GOT3 (cell line): ENCODE measurements at regions not wholly inside any gene's neighbourhood (a gene's known extent, or its start where the extent isn't known, plus 50 kb on each side); places are given as distances from the start of the nearest gene placed in this dataset.

Source experiments
- DNase-seq: peaks from one replicate; lab custom pipeline; 2025; ENCODE audit warnings: mixed read lengths; lab: John Stamatoyannopoulos, UW

DNA sequence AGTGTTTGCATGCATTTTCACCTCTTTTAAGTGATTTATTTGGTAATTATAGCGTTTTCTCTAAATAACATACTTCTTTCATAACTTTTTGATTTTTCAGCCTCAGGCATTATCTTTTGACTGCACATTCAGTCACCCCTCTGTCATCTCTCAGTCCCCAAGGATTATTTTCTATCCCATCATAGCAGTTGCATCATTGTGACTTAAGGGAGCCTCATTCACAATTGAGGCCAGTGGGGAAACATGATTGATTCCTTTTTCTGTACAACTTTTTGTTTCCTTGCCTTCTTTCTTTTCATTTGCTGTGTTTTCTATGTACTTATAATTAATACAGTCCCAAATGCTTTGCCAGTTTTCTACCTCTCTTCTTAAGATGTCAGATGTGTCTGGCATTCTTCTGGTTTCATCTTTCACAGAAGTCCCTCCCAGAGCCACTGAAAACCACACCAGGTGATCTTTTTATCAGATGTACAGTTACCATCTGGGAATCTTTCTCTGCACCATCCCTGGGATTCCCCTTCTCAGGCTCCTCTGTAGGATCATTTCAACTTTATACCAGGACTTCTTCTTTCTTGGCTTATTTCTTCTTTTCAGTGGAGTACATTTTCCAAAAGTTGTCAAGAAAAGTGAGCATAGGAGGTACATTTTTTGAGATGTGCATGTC lies 151.4 kb downstream of the RAP2B start:
- DNase-seq: no peak

DNA sequence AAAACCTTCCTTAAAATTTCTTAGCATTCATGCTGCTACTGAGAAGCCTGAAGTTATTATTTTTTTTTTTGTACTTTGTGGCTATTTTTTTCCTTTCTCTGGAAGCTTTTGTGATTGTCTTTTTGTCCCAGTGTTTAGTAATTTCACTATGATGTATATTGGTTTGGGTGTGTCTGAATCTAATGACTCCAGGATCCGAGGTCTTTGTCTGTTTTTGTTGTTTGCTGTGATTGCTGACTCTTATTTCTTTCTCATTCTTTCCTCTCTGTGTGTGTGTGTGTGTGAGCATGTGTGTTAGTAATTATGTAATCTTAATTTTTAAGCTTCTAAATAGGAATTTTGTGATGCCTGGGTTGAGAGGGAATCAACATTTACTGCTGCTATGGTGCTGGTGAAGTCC lies 152.0 kb downstream of the RAP2B start:
- no peak for DNase-seq

DNA sequence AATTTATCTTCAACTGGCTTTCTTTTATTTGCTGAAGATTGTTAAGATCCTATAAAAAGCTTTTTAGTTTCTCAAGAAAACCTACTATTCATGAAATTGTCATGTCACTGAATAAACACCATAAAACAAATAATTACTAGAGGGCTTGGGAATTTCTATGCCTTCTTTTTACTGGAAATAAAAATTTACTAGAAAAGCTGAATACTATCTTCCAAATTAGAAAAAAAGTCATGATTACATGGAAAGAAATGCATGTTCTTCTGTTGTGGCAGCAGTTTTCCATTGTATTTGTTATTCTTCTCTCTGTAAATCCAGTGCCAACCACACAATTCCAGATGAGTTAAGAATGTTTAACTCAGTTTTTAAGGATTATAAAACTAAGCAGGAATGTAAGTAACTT lies 153.8 kb downstream of the RAP2B start:
- DNase-seq: no peak

DNA sequence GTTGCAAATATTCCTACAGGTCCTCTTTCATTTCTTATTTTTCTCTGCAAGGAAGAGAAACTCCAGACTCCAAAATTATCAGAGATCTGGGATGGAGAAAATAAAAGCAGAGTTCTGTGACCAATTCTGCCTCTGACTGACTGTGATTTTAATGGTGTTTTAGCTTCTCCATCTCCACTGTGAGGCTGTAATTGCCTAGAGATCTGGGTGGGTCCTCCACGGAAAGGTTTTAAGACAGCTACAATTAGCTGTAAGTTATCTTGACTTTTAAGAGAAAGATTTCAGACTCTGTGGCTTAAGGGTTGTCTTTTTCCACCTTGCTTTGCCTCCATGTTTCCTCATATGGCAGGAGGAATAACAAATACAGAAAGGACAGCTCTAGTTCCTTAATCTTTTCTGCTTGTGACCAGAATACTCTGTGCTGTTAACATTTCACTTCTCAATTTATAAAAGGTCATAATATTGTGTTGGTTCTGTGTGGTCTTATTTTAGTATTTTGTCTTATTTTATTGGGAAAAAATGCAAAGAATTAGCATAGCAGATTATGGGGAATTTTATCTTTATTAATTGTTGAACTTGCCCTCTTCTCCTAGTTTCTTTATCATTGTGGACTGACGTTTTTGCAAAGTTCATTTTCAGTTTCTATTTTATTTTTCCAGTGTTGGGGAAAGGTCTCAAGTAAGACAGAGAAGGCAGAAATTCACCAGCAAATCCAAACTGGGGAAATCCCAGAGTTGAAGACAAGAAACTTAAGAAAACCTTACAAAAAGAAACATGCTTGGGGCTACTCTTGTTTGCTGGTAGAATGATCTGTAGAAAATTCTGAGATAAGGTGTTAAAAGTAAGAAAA lies 157.9 kb downstream of the RAP2B start:
- DNase-seq: no peak

DNA sequence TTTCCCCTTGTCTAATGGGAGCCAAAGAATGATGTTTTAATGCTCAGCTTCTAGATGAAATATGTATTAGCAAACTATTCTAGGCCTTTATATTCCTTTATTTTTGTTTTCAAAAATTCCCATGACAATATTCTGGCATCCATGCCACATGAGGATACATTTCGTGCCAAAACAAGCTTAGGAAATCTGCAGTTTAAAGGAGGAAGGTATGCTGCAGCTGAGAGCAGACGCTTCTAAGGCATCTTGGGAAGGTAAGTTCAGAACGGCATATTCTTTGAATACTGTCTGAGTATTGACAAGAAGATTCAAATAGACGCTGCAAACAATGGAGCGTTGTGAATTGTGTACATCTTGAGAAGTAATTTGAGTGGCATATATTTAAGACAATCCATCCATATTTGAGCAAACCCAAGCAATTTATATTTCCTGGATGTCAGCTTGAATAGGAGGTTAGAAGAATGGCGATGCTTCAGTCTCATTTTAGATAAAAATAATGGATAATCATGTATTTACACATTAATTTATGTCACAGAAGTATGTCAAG lies 158.6 kb downstream of the RAP2B start:
- DNase-seq: no peak

DNA sequence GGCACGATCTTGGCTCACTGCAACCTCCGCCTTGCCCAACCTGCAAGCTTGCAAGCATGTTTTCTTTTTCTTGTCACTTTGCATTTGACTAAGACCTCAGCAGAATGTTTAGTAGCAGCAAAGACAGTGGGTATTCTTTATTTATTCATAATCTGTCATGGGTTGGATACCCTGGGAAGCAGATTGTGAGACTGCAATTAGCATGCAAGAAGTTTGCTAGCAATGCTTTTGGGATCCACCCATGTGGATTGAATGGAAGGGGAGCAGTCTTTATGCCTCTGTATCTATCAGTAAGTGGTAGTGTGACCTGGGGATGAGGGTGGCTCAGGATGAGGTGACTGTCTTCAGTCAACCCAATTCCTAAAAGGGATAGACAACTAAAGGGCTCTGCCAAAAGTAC lies 166.7 kb downstream of the RAP2B start:
- no peak for DNase-seq

DNA sequence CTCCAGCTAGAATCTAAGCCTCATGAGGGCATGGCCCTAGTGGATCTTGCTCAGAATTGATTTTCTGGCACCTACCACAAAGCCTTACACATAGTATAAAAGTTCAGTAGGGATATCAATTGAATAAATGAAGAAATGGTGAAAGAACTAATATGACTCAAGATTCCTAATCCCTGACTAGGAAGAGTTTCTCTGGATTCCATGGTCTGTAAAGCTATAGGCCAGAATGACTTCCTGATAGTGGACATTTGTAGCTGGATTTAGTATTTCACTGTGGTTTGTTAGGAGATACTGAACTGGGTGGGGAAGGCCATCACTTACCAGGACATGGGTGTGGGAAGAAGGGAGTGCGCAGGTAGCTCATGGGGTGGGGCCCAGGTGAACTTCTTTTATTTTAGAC lies 168.9 kb downstream of the RAP2B start:
- DNase-seq: no peak

DNA sequence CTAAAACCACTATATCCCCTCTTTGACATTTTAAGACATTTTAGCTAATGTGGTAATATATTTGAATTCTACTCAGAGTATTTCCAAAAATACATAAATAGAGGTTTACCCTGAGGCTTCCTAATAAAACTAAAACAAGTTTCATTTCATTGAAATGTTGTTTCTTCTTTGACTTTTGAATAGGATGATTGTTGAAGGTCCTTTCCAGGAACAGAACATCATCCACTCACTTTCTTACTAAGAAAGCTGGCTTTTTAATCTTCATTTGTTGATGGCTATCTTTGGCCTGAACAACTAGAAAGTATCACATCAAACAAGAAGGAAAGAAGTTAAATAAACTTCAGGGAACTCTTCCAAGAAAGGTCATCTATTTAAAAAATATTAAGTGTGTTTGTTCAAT lies 169.7 kb downstream of the RAP2B start:
- no peak for DNase-seq

DNA sequence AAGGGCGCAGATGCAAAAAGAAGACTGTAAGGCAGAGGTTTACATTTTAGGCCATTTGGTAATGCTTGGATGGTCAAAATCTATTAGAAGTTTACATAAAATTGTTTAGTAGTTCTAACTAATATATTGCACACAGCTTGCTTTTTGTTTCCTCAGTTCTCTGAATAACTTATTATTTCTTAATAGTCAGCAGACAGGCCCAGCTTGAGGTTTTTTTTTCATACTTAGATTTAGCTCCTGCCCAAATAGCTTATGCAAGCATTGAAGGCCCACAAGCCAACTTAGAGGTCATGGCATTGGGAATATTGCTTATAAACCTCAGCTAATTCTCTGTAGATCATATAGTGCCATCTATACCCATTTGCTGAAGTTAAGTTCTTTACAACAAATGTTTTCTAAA lies 172.5 kb downstream of the RAP2B start:
- DNase-seq: no peak

DNA sequence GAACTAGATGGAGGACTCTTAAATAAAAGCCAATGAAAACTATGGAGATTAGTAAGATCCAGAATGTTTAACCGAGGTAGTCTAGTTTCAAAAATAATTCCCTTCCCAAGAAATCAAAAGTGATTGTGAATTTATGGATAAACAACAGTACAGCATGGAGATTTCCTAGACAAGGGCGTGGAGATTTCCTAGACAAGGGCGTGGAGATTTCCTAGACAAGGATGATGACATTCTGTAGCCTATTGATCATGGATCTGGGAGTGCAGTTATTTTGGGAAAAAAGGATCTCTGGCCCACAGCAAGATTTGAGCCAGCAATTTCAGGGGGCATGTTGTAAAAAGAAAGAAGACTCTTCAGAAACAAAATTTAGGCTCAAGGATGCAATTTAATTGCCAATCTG lies 175.3 kb downstream of the RAP2B start:
- DNase-seq: no peak

DNA sequence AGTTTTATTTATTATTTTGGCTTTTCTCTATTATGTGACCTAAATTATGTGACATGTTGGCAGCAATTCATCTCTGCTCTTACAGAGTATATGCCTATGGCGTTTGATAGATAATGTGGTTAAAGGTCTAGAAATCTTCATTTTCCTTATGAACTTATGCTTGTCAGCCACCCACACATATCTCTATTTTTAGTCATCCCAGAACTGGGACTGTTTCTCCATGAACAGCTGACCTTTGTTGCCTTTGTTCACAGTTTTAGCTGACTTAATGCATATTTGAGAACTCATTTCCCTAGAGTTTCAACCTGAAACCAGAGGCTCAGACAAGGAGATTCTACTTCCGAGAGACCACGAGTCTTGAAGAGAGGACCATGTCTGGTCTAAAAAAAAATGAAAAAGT lies 176.5 kb downstream of the RAP2B start:
- DNase-seq: no peak

DNA sequence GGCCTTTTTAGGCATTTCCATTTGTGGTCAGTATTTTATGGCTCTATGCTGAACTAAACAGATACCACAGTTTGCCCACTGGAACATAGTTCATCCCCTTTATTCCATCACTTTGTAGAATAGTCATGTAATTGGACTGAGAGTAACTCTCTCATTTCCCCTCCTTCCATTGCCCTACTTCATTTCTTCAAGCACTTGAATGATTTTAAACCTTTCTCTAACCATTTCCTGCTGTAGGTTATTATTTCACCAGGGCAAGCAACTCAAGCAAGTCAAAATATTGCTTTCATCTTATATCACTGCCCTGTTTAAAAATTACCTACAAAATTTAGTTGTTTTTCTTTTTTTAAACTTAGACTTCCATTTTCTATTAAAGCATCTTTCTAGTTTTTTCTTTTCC lies 177.0 kb downstream of the RAP2B start:
- no peak for DNase-seq

DNA sequence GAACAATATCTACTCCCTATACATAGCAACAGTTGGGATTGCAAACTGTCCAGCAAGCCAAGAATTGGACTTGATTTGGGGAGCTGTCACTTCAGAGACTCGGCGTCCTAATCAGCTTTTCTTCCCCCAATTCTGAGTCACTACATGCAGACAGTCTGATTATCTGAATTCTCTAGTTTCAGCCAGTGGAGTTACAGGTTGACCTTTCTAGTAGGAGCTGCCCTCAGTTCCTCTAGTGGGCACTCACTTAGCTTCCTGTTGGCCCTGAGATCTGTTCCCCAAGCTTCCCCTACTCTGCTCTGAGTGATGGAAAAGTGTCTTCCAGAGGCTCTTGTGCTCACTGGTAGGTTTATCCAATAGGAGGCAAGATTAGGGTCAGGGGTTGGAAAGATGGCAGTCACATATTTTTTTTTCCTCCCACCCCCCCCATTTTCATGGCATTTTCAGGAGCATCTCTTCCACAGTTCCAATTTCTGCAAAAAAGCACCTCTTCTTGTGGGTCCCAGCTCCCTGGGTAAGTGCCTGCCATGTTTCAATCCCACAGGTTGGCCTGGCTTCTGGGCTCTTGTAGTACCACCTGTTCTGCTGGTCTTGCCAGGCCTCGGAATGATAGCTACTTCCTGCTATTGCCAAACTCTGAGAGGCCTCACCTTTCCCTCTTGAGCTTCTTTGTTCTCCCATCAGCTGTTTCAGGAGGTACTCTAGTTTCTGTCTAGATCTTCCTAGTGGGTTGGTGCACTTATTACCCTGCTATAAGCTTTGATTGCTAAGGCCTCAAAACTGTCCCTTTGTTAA lies 182.2 kb downstream of the RAP2B start:
- no peak for DNase-seq

DNA sequence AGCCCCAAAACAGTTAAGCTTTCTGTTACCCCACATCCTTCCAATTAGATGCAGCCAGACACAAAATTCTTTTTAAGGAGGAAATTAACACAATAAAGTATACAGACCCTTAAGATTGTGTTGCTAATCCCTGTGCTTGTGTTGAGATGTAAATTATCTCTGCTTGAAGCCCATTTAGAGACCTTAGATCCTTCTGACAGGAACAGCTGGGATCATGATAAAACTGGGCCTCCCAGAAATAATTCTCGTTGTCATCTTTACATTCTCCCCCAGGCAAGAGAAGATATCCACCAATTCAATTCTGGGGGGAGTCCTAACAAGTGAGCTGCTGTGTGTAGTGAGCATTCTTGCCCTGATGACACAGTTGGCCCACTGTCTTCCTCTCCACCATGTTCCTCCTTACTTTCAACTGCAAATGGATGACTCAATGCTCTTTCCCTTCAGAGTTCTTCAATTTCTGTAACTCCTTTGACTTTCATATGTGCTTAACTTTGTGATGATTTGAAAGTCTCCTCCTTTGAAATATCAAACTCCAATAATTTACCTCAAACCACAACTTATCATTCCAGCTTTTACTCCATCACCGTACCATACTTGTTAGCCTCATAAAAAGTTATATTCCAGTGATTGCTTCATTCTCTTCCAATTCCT lies 186.6 kb downstream of the RAP2B start:
- no peak for DNase-seq

DNA sequence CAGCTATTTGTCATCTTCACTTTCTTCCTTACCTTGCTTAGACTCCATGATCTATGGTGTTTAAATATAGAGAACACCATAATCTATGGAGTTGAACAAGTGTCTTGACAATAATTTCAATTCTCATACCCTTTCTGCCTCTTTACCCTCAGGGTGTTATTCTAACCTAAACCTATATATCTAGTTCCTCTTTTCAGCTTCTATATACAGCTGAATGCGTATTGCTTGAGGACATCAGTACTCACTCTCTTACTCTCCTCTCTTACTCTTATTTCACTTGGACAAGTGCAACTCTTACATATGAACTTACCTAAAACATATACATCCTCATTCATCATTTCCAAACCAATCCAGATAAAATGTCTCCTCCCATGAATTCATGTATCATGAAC lies 187.1 kb downstream of the RAP2B start:
- DNase-seq: no peak

DNA sequence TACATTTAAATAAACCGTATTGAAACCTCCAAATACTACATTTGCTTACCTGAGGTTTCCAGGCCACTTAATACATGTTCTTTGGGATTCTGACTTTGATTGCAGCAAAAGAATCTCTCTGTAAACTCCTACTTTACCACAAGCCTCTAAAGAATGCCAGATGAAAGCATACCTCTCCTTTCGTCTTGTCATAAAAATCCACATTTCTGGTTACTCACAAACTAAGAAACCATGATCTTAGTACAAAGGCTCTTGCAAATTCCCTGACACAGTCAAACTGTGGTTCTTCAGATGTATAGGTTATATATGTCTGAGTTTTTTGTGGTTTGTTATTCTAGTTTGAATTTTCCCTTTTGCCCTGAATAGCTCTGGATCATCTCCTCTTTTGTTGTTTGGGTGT lies 188.4 kb downstream of the RAP2B start:
- no peak for DNase-seq

DNA sequence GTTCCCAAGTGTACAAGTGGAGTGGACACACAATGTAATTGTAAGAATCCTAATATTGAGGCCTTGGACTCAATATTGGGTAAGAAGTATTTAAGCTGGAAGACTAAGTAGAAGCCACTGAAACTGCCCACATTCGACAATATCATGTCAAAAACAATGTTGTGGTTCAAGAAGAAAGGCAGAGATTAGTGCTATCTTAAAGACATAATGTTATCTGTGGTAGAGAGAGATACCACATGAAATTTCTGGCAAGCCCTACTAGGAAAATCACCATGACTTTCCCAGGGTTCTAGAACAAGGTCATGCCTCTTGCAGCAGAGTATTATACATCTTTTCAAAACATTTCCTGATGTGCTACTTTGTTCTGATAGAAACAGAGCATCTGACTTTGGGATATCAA lies 192.6 kb downstream of the RAP2B start:
- DNase-seq: no peak

DNA sequence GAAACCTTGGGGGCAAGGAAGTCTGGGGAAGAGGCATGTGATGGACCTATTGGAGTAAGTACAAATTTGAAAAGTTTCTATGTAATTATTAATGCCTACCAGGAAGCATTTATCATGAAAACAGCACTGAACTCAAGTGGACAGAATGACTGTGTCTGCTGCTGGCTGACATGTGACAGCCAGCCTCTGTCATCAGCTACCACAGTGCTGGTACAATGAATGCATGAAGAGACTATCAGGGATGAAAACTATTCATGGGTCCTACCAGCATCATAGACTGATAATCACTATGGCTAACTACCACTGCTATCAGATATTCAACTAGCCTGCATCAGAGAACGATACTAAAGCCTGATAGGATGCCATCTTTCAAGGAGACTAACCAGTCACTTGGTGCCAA lies 193.5 kb downstream of the RAP2B start:
- DNase-seq: no peak

DNA sequence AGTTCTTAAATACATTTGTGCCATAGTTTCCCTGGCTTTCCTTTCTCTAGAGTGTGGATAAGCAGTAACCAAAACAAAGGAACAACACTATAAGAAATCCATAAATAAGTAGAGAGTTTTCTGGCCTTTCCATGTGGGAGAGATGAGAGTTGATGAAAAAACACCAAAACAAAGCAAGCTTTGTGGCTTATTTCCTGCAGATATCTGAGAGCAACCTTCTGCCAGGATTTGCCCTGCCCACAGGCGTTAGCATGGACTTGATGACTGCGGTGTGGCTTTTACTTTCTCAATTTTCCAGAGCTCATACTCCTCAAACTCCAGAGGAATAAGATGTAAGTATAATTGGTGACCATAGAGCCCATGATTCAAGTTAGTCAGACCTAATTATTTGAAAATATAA lies 194.9 kb downstream of the RAP2B start:
- DNase-seq: no peak

DNA sequence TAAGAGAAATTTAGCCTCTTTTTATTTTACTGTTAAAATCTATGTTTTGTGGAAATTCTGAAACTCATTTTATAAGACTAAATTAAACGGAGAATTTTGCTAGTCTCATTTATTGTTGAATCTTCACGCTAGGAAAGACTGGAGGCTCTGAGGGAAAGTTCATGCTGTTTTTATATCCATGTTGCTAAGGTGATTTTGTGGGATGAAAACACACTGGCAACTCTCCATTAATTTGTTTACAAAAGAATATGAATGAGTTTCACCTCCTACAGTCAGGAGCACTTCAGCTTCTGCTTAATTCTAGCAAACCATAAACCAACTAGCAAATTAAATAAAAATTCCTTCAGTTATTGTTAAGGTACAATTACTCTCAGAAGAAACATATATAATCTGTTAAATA lies 195.4 kb downstream of the RAP2B start:
- DNase-seq: no peak

DNA sequence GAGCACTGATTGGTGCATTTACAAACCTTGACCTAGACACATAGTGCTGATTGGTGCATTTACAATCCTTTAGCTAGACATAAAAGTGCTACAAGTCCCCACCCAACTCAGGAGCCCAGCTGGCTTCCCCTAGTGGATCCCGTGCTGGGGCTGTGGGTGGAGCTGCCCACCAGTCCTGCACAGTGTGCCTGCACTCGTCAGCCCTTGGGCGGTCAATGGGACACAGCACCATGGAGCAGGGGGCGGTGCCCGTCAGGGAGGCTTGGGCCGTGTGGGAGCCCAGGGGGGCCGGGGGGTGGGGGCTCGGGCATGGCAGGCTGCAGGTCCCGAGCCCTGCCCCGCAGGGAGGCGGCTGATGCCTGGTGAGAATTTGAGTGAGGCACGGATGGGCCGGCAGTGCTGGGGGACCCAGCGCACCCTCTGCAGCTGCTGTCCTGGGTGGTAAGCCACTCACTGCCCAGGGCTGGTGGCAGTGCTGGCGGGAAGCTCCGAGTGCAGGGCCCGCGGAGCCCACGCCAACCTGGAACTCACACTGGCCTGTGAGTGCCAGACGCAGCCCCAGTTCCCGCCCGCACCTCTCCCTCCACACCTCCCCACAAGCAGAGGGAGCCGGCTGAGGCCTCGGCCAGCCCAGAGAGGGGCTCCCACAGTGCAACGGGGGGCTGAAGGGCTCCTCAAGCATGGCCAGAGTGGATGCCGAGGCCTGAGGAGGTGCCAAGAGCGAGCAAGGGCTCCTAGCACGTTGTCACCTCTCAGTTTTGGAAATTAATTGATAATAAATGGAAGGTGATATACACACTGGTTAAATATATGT lies 207.7 kb downstream of the RAP2B start:
- no peak for DNase-seq
